HEK293 (cell line): ENCODE measurements at regions not wholly inside any gene's neighbourhood (a gene's known extent, or its start where the extent isn't known, plus 50 kb on each side); places are given as distances from the start of the nearest gene placed in this dataset.

Experiments
- CTCF ChIA-PET: fragments of 350-600 bp; formaldehyde crosslinking; extraction: SDS; loops from one replicate; lab custom pipeline; 2021; ENCODE audit warnings: antibody characterized with exemption; lab: Yijun Ruan, JAX
- POLR2A ChIA-PET: fragments of 300-600 bp; formaldehyde crosslinking; extraction: SDS; loops from one replicate; lab custom pipeline; 2020; ENCODE audit warnings: antibody characterized with exemption, inconsistent platforms; lab: Yijun Ruan, JAX
- H3K27ac ChIP-seq: fragments of 200-500 bp; sonication (Bioruptor generic); 2 replicates; pipeline ENCODE4 v1.5.1; 2014; ENCODE audit warnings: low read depth, low read length, control low read depth, inconsistent platforms; ENCODE audit errors: extremely low read depth
- H3K36me3 ChIP-seq, 2 experiments: fragments of 200-500 bp in 1 of 2; sonication (Bioruptor generic) in 1 of 2; 1 replicate in 1 of 2; 2 replicates in 1 of 2; pipeline ENCODE4 v1.5.1; 2014 to 2017; ENCODE audit warnings: inconsistent platforms in 2 of 2, low read length in 2 of 2; ENCODE audit not compliant: control insufficient read depth in 2 of 2, insufficient read depth in 1 of 2
- H3K4me1 ChIP-seq: fragments of 200-500 bp; sonication (Bioruptor generic); 2 replicates; pipeline ENCODE4 v1.5.1; 2014; ENCODE audit warnings: mild to moderate bottlenecking, low read length, inconsistent platforms; ENCODE audit not compliant: control insufficient read depth, insufficient read depth
- H3K4me3 ChIP-seq: 2 replicates; pipeline ENCODE4 v1.5.1; 2011; ENCODE audit warnings: low read depth, mild to moderate bottlenecking, control low read depth, low read length, moderate library complexity
- H3K9me3 ChIP-seq: fragments of 200-500 bp; sonication (Bioruptor generic); 2 replicates; pipeline ENCODE4 v1.5.1; 2014; ENCODE audit warnings: low read depth, low read length, inconsistent platforms; ENCODE audit not compliant: control insufficient read depth, insufficient read depth
- GLI2 ChIP-seq: fragments of 450-650 bp; formaldehyde crosslinking; IDR thresholded peaks from 2 replicates; pipeline ENCODE4; 2017; ENCODE audit warnings: missing biosample characterization, missing genetic modification characterization, low read depth, borderline replicate concordance
- GLIS1 ChIP-seq: fragments of 450-650 bp; formaldehyde crosslinking; IDR thresholded peaks from 2 replicates; pipeline ENCODE4 v1.5.1; 2016; ENCODE audit warnings: missing biosample characterization, missing genetic modification characterization
- HOXC10 ChIP-seq: sonication (generic); formaldehyde crosslinking; IDR thresholded peaks from 2 replicates; pipeline ENCODE4 v1.8.1; 2023; ENCODE audit warnings: mild to moderate bottlenecking, missing genetic modification reagents
- KLF10 ChIP-seq: fragments of 450-650 bp; IDR thresholded peaks from 2 replicates; pipeline ENCODE4 v1.5.1; 2018; ENCODE audit warnings: missing biosample characterization, mild to moderate bottlenecking, missing genetic modification characterization
- KLF9 ChIP-seq: fragments of 450-650 bp; formaldehyde crosslinking; IDR thresholded peaks from 2 replicates; pipeline ENCODE4 v1.5.1; 2016; ENCODE audit warnings: missing biosample characterization, missing genetic modification characterization, low read depth
- ZBTB1 ChIP-seq: fragments of 450-650 bp; formaldehyde crosslinking; IDR thresholded peaks from 2 replicates; pipeline ENCODE4 v1.5.1; 2016; ENCODE audit warnings: missing biosample characterization, missing genetic modification characterization
- ZFP37 ChIP-seq: fragments of 450-650 bp; formaldehyde crosslinking; IDR thresholded peaks from 2 replicates; pipeline ENCODE4 v1.5.1; 2016; ENCODE audit warnings: missing biosample characterization, missing genetic modification characterization
- ZNF121 ChIP-seq: fragments of 450-650 bp; formaldehyde crosslinking; IDR thresholded peaks from 2 replicates; pipeline ENCODE4 v1.5.1; 2016; ENCODE audit warnings: missing biosample characterization, missing genetic modification characterization
- ZNF169 ChIP-seq: fragments of 450-650 bp; formaldehyde crosslinking; IDR thresholded peaks from 2 replicates; pipeline ENCODE4 v1.5.1; 2016; ENCODE audit warnings: missing biosample characterization, missing genetic modification characterization
- ZNF239 ChIP-seq: fragments of 450-650 bp; formaldehyde crosslinking; IDR thresholded peaks from 2 replicates; pipeline ENCODE4 v1.5.1; 2016; ENCODE audit warnings: missing biosample characterization, missing genetic modification characterization
- ZNF548 ChIP-seq: fragments of 450-650 bp; formaldehyde crosslinking; IDR thresholded peaks from 2 replicates; pipeline ENCODE4 v1.5.1; 2016; ENCODE audit warnings: missing biosample characterization, missing genetic modification characterization
- ZNF558 ChIP-seq: fragments of 450-650 bp; formaldehyde crosslinking; IDR thresholded peaks from 2 replicates; pipeline ENCODE4 v1.5.1; 2016; ENCODE audit warnings: missing biosample characterization, missing genetic modification characterization
- ZNF585B ChIP-seq: fragments of 450-650 bp; formaldehyde crosslinking; IDR thresholded peaks from 2 replicates; pipeline ENCODE4 v1.5.1; 2016; ENCODE audit warnings: missing biosample characterization, missing genetic modification characterization
- ZNF658 ChIP-seq: fragments of 450-650 bp; formaldehyde crosslinking; IDR thresholded peaks from 2 replicates; pipeline ENCODE4; 2016; ENCODE audit warnings: missing biosample characterization, missing genetic modification characterization
- ZNF830 ChIP-seq: fragments of 450-650 bp; IDR thresholded peaks from 2 replicates; pipeline ENCODE4 v1.5.0; 2018; ENCODE audit warnings: missing biosample characterization, missing genetic modification characterization, low read depth, mild to moderate bottlenecking, moderate library complexity
- TF ChIP-seq, protein P1 (sequence below): fragments of 450-650 bp; IDR thresholded peaks from 2 replicates; pipeline ENCODE4 v1.5.1; 2018; ENCODE audit warnings: missing biosample characterization, mild to moderate bottlenecking, missing genetic modification characterization
- TF ChIP-seq, protein P2 (sequence below): fragments of 450-650 bp; formaldehyde crosslinking; IDR thresholded peaks from 2 replicates; pipeline ENCODE4 v1.5.1; 2016; ENCODE audit warnings: missing biosample characterization, missing genetic modification characterization
- TF ChIP-seq, protein P3 (sequence below): fragments of 450-650 bp; formaldehyde crosslinking; IDR thresholded peaks from 2 replicates; pipeline ENCODE4 v1.5.1; 2017; ENCODE audit warnings: missing biosample characterization, missing genetic modification characterization
- TF ChIP-seq, protein P4 (sequence below): fragments of 450-650 bp; formaldehyde crosslinking; IDR thresholded peaks from 2 replicates; pipeline ENCODE4 v1.5.1; 2016; ENCODE audit warnings: missing biosample characterization, missing genetic modification characterization, borderline replicate concordance
- TF ChIP-seq, protein P5 (sequence below): fragments of 450-650 bp; formaldehyde crosslinking; IDR thresholded peaks from 2 replicates; pipeline ENCODE4 v1.5.1; 2016; ENCODE audit warnings: missing biosample characterization, missing genetic modification characterization
- TF ChIP-seq, protein P6 (sequence below): sonication (generic); formaldehyde crosslinking; IDR thresholded peaks from 2 replicates; pipeline ENCODE4 v1.8.1; 2022; ENCODE audit warnings: mild to moderate bottlenecking, moderate library complexity, missing genetic modification reagents

DNA sequence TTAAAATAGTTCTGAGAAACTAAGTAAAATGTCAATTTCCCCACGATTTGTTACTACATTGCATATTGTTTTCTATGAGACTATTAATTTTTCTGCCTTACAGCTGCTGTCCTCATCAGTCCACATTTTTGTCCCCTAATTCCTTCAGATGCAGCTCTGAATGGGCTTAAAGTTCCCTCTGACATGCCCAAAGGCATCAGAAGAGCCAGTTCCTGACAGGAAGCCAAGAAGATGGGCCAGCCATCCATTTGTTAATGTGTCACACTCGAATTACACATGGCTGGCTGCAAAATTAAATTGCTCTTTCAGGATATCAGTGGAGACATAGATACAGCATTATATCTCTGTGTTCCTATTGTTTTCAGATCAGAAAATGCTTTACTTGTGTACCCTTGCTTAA lies 1223.0 kb downstream of the EPHA7 start (continued):
- TF ChIP-seq ZNF121 (tag by site-specific recombination) (no peak), GLIS1 (no peak), ZNF558 (no peak), KLF10 (tag by site-specific recombination) (no peak)

DNA sequence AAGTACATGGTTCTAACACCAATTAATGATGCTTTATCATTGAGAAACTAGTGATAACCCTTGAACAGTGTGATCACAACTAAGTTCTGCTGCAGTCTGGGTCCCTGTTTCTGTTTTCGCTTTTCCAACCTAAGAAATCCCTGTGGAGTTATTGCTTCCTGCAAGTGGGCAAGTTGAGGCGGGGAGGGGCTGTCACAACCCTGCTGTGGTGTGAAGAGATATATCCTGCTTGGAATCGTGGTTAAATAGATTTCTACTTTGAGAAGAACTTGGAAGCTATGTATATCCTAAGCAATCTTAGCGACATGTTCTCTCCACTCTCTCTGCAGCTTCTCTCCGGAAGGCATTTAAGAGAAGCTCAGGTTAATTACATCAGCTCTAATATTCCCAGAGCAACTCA lies 1223.6 kb downstream of the EPHA7 start:
- Histone ChIP-seq H3K4me3 (no peak overlapping the region), H3K4me1 (no peaks in the 10 kb centered on the region), H3K27ac (no peak overlapping the region), H3K9me3 (no peaks in the 10 kb centered on the region), H3K36me3 (no peaks in the 10 kb centered on the region)
- CTCF ChIA-PET: no interaction called here
- POLR2A ChIA-PET: no interaction called here
- TF ChIP-seq ZBTB1 (tag by site-specific recombination) (no peak), ZNF239 (tag by site-specific recombination) (no peak), ZNF585B (tag by site-specific recombination) (no peak), ZFP37 (tag by site-specific recombination) (no peak), GLI2 (tag by site-specific recombination) (no peak)
- TF ChIP-seq, protein P1, sequence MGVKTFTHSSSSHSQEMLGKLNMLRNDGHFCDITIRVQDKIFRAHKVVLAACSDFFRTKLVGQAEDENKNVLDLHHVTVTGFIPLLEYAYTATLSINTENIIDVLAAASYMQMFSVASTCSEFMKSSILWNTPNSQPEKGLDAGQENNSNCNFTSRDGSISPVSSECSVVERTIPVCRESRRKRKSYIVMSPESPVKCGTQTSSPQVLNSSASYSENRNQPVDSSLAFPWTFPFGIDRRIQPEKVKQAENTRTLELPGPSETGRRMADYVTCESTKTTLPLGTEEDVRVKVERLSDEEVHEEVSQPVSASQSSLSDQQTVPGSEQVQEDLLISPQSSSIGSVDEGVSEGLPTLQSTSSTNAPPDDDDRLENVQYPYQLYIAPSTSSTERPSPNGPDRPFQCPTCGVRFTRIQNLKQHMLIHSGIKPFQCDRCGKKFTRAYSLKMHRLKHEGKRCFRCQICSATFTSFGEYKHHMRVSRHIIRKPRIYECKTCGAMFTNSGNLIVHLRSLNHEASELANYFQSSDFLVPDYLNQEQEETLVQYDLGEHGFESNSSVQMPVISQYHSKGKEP (tag by site-specific recombination): no peak

DNA sequence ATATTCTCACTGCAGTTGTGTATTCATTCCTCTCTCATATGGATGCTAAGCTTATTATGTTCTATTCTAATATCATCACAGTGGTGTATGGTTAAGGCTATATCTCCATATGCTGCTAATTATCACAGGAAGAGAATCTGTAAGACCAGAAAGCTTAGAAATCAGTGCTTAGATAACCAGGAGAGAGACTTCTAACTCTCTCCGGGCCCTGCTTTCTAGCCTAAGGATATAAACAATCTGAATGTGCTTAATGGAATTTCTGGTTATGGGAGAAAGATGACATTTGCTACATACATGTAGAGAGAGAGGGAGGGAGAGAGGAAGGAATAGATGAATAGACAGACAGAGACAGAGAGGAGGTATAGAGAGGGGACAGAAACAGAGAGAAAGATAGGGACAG lies 1231.3 kb downstream of the EPHA7 start:
- Histone ChIP-seq H3K36me3 (no peaks in the 10 kb centered on the region), H3K9me3 (no peaks in the 10 kb centered on the region), H3K4me3 (no peak overlapping the region), H3K27ac (no peak overlapping the region), H3K4me1 (no peaks in the 10 kb centered on the region)
- ChIA-PET CTCF (no interaction called here), POLR2A (no interaction called here)
- TF ChIP-seq ZNF558: no peak
- TF ChIP-seq, protein P2, sequence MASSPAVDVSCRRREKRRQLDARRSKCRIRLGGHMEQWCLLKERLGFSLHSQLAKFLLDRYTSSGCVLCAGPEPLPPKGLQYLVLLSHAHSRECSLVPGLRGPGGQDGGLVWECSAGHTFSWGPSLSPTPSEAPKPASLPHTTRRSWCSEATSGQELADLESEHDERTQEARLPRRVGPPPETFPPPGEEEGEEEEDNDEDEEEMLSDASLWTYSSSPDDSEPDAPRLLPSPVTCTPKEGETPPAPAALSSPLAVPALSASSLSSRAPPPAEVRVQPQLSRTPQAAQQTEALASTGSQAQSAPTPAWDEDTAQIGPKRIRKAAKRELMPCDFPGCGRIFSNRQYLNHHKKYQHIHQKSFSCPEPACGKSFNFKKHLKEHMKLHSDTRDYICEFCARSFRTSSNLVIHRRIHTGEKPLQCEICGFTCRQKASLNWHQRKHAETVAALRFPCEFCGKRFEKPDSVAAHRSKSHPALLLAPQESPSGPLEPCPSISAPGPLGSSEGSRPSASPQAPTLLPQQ (tag by site-specific recombination): no peak
- no peak for TF ChIP-seq ZNF658 (tag by site-specific recombination)
- TF ChIP-seq, protein P3, sequence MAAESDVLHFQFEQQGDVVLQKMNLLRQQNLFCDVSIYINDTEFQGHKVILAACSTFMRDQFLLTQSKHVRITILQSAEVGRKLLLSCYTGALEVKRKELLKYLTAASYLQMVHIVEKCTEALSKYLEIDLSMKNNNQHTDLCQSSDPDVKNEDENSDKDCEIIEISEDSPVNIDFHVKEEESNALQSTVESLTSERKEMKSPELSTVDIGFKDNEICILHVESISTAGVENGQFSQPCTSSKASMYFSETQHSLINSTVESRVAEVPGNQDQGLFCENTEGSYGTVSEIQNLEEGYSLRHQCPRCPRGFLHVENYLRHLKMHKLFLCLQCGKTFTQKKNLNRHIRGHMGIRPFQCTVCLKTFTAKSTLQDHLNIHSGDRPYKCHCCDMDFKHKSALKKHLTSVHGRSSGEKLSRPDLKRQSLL (tag by site-specific recombination): no peak
- no peak for TF ChIP-seq ZNF548 (tag by site-specific recombination)

DNA sequence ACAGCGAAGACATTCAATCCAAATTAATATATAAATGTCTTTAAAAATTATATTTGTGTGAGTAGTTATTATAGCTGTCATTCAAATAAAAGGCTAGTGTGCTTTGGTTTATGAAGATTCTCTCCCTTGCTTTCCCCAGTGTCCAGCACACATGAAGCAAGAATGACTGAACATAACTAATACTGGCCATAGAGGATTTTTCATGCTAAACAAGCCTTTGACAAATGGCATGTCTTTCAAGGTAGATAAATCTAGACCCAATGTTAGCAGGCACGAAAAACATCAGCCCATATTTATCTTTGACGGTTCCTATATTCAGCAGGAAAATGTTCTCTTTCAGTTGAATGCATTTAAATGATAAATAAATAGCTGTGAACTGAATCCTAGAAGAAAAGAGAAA lies 1234.4 kb downstream of the EPHA7 start:
- ChIA-PET POLR2A (no interaction called here), CTCF (no interaction called here)
- Histone ChIP-seq H3K36me3 (no peaks in the 10 kb centered on the region), H3K9me3 (no peaks in the 10 kb centered on the region), H3K27ac (no peak overlapping the region), H3K4me1 (no peaks in the 10 kb centered on the region), H3K4me3 (no peak overlapping the region)
- TF ChIP-seq KLF9 (tag by site-specific recombination) (no peak), HOXC10 (CRISPR knock-in tag) (no peak), ZNF830 (tag by site-specific recombination) (no peak), ZNF121 (tag by site-specific recombination) (no peak), ZNF169 (tag by site-specific recombination) (no peak)
- TF ChIP-seq, protein P4, sequence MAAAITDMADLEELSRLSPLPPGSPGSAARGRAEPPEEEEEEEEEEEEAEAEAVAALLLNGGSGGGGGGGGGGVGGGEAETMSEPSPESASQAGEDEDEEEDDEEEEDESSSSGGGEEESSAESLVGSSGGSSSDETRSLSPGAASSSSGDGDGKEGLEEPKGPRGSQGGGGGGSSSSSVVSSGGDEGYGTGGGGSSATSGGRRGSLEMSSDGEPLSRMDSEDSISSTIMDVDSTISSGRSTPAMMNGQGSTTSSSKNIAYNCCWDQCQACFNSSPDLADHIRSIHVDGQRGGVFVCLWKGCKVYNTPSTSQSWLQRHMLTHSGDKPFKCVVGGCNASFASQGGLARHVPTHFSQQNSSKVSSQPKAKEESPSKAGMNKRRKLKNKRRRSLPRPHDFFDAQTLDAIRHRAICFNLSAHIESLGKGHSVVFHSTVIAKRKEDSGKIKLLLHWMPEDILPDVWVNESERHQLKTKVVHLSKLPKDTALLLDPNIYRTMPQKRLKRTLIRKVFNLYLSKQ (tag by site-specific recombination): no peak
- TF ChIP-seq, protein P5, sequence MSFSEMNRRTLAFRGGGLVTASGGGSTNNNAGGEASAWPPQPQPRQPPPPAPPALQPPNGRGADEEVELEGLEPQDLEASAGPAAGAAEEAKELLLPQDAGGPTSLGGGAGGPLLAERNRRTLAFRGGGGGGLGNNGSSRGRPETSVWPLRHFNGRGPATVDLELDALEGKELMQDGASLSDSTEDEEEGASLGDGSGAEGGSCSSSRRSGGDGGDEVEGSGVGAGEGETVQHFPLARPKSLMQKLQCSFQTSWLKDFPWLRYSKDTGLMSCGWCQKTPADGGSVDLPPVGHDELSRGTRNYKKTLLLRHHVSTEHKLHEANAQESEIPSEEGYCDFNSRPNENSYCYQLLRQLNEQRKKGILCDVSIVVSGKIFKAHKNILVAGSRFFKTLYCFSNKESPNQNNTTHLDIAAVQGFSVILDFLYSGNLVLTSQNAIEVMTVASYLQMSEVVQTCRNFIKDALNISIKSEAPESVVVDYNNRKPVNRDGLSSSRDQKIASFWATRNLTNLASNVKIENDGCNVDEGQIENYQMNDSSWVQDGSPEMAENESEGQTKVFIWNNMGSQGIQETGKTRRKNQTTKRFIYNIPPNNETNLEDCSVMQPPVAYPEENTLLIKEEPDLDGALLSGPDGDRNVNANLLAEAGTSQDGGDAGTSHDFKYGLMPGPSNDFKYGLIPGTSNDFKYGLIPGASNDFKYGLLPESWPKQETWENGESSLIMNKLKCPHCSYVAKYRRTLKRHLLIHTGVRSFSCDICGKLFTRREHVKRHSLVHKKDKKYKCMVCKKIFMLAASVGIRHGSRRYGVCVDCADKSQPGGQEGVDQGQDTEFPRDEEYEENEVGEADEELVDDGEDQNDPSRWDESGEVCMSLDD (tag by site-specific recombination): no peak
- TF ChIP-seq, protein P6, sequence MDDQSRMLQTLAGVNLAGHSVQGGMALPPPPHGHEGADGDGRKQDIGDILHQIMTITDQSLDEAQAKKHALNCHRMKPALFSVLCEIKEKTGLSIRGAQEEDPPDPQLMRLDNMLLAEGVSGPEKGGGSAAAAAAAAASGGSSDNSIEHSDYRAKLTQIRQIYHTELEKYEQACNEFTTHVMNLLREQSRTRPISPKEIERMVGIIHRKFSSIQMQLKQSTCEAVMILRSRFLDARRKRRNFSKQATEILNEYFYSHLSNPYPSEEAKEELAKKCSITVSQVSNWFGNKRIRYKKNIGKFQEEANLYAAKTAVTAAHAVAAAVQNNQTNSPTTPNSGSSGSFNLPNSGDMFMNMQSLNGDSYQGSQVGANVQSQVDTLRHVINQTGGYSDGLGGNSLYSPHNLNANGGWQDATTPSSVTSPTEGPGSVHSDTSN: no peak
